ENCODE measurements at regions not wholly inside any gene's neighbourhood (a gene's known extent, or its start where the extent isn't known, plus 50 kb on each side); places are given as distances from the start of the nearest gene placed in this dataset.

GRCh38 chr2:144886862-144887261, 366.9 kb upstream of the ZEB2 start:
- no peak for DNase-seq (ENCODE audit: low spot score)

- DNase-seq (ENCODE audit: low spot score): no peak
Measured at GRCh38 chr2:144877893-144878292, 358.0 kb upstream of the ZEB2 start.

- no peak for DNase-seq (ENCODE audit: low spot score)
Measured at GRCh38 chr2:144876013-144876412, 356.1 kb upstream of the ZEB2 start.

DNA sequence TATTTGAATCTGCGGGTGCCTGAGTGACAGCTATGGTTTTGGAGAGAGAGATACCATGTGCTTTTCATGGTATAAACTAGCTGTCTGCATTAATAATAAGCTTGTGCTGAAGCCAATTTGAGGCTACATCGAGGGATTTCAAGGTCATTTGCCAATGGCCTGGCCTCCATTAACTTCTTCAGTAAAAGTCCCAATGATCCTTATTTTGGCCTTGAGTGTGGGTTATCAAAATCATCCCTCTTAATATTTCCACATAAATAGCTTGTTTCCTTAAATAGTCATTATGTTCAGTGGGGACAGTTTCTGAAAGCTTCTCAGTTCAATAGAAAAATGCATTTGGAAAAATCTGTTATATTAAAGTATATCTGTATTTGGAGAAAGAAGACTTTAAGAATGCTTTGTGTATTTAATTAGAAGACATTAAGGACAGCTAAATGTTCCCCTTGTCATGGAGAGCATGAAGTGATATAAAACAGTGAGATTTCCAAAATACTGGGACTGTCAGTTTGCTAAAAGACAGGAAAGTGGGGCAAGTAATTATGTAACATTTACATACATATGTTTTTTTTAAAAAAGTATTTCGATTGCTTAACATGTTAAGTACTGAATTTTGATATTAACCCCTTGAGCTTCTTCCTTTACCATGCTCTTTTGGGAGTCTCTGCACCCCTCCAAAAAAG, 355.5 kb upstream of the ZEB2 start:
- no peak for DNase-seq (ENCODE audit: low spot score)

DNA sequence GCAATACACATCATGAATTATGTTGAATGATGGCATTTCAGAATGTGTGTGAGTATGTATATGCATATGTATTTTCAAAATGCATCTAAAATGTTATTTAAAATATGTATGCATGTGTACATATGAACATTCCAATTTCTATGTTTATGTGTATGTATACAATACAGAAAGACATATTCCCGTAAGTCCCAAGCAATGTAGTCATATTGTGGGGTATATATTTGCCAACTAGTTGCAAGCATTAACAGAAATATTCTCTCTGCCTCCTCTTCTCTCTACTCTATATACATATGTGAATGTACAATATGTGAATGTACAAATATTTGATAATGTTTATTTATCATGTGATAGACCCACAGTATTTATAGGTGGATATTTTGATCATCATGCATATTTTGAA, 345.8 kb upstream of the ZEB2 start:
- DNase-seq (ENCODE audit: low spot score): no peak

- DNase-seq (ENCODE audit: low spot score): no peak
Measured at GRCh38 chr2:144859716-144860115, 339.8 kb upstream of the ZEB2 start.

GRCh38 chr2:144858211-144858610, 338.3 kb upstream of the ZEB2 start:
- DNase-seq (ENCODE audit: low spot score): no peak

DNA sequence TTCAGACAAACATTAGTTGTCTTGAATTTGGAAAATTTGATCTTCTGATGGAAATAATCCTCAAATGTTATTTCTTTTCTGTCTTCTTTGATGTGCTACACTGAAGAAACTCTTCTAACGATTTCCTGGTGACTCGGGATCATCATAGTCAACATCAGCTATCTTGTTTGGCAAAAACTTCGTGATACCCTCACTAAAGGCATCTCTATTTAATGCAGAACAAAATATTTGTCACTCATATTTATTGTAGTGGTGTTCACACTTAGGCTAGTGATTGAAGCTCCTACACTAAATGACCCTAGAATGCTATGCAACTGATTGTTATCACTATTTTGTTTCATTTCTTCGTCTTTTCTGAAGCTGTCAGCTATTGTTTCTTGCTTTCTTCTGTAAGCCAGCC, 334.7 kb upstream of the ZEB2 start:
- DNase-seq (ENCODE audit: low spot score): no peak

- DNase-seq (ENCODE audit: low spot score): no peak
Measured at GRCh38 chr2:144849612-144850011, 329.7 kb upstream of the ZEB2 start.

DNA sequence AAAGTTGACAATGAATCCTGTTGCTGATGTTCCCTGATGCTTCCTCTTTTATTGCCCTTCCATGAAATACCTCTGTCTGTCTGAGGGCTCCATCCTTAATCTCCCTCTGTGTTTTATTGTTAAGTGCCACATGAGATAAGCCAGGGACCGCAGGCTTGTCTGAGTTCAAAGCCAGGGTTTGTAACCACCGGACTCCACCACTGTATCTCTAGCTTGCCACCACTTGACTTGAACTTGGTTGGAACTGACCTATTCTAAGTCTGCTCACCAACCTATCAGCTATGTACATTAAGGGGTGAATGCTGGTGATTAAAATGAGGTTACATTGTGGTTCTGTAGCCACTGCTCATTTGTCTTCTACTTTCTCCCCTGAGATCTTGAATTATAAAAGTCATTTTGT, 328.5 kb upstream of the ZEB2 start:
- DNase-seq (ENCODE audit: low spot score): no peak

- no peak for DNase-seq (ENCODE audit: low spot score)
Measured at GRCh38 chr2:144847347-144848080, 327.6 kb upstream of the ZEB2 start.

- no peak for DNase-seq (ENCODE audit: low spot score)
Measured at GRCh38 chr2:144836635-144837350, 316.9 kb upstream of the ZEB2 start.

DNA sequence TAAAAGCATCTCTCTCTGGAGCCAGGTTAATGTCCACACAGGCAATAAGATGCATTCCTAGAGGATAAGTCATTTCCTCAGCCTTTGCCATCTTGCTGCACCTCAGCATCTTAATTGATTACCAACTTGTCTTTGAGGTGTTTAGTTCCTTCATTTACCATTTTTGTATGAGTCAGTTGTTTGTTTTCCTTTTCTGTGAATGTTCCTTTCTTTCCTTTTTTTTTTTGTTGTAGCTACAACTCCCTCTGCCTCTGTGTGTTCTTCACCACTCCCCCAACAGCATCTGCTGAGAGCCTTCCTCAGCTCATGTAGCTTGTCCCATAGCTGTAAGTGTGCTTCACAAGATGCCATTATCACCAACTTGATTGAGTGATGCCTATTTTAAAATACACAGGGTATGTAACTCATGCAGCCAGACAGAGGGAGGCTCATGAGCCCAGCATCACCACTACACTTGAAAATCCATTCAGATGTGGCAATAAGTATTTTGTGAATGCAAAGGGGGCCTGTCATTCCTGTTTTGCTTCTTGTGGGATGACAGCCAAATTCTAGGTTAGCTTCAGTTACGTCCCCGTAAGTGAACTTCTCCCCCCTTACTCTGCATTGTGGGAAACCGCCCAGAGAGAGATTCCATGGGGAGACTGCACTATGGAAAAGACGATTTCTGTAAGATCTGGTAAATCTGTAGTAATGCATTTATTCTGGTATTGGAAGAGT, 315.9 kb upstream of the ZEB2 start:
- DNase-seq (ENCODE audit: low spot score): peak; percentile 11

GRCh38 chr2:144834998-144835633, 315.2 kb upstream of the ZEB2 start:
- DNase-seq (ENCODE audit: low spot score): no peak

GRCh38 chr2:144834363-144834762, 314.4 kb upstream of the ZEB2 start:
- no peak for DNase-seq (ENCODE audit: low spot score)

DNA sequence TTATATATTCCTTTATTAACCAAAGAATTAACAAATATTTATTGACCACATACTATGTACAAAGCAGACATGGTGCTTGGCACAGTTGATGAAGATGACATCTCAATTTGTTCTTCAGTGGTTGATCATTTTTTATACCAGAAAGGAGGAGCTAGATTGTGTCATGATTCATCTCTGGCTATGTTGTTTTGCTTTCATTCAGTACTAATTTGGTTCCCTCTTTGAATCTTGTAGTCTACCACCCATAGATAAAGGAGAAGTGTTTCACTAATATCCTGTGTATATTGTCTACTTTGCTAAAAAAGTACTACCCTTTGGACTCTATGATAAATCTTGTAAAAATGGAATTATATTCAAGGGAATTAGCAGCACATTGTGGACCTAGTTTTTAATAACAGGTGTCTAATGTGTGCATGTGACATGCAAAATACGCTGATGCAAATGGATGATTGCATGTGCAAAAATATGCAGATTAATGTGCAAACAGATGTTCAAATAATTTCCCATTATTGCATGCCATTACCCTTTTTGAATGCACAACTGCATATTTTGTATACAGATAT, 313.2 kb upstream of the ZEB2 start:
- no peak for DNase-seq (ENCODE audit: low spot score)

DNA sequence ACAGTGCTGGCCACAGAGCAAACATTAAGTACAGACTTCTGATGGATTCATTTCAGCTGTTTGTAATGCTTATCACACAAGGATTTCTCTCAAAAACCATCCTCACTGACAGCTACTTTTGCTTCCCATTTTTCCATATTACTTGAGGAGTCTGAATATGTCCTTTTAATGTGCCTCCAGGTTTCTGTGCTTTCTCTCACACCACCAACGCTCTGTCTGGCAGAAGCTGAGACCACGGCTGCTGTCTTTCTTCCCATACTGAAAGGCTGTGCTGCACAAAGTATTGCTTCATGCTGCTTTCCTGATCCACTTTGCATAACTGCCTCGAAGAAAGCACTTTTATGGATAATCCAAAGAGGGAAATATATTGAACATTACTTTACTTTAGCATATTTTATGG, 312.1 kb upstream of the ZEB2 start:
- no peak for DNase-seq (ENCODE audit: low spot score)

- no peak for DNase-seq (ENCODE audit: low spot score)
Measured at GRCh38 chr2:144830543-144830942, 310.6 kb upstream of the ZEB2 start.

GRCh38 chr2:144827404-144827803, 307.5 kb upstream of the ZEB2 start:
- no peak for DNase-seq (ENCODE audit: low spot score)

GRCh38 chr2:144826105-144826504, 306.2 kb upstream of the ZEB2 start:
- DNase-seq (ENCODE audit: low spot score): no peak

DNA sequence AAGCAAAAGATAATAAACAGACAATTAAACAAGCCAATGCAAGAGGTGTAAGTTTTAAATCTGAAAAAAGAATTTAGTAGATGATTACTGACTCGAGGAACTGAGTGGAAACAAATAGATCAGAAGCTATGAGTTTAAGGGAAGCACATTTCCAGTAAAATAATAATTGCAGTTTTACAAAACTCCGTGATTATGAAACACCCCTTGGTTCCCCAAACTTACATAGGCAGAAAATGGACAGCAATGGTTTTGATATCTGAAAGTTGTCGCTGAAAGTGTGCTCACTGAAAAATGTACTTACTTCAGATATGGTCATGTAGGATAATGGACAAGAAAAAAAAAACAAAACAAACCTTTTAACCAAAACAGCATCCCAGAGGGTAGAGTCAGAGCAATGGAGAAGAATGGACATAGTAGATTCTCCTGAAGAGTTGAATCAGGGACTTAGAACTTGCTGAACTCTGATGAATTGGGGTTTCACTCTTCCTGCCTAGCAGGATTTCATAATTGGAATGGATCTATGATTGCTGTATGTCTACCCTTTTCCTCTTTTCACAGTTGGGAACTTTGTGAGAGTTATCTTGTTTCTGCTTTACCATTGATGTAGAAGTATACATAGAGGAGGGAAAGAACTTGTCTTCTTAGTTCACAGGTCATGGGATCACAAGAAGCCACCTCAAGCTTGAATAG, 305.6 kb upstream of the ZEB2 start:
- no peak for DNase-seq (ENCODE audit: low spot score)

Data from kidney capillary endothelial cell (primary cell).